A204.1 (cell line): ENCODE measurements at regions not wholly inside any gene's neighbourhood (a gene's known extent, or its start where the extent isn't known, plus 50 kb on each side); places are given as distances from the start of the nearest gene placed in this dataset.

Experiments used
- FAIRE-seq: peaks from 2 replicates; lab custom pipeline; 2012; peaks lifted over from hg19 to GRCh38; lab: Jason Lieb, UNC

DNA sequence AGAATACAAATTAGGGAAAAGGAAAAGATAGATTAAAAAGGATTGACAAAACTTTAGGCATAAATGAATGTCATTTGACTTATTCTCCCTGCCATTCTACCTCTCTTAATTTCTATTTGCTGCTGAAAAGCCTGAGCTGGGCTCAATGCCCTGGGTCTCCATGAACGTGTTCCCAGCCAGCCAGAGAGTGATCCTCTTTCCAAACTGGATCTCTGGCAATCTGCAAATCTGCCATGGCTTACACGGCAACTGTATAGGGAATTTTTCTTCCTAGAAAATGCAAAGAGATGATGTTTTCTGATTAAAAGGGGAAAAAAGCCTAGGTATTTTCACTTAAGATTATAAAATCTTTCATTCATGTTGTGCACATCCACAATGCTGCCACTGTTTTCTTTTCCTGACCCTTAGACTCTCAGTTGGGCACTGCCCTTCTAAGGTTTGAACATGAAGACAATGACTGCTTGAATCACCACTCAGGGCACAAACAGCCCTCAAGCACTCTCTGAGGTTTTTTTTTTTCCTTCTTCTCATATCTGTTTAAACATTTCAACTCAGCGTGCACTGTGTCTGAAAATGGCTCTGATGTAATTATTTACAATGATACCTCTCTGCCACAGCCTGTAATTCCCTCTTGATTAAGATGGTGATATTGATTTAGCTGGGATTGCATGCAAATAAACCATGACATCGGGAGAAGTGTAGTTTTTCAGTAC is 60.3 kb downstream of the DACT1 start:
- no peak for FAIRE-seq

- FAIRE-seq = no peak
Measured at GRCh38 chr14:58699681-58700205, 62.0 kb downstream of the DACT1 start.

DNA sequence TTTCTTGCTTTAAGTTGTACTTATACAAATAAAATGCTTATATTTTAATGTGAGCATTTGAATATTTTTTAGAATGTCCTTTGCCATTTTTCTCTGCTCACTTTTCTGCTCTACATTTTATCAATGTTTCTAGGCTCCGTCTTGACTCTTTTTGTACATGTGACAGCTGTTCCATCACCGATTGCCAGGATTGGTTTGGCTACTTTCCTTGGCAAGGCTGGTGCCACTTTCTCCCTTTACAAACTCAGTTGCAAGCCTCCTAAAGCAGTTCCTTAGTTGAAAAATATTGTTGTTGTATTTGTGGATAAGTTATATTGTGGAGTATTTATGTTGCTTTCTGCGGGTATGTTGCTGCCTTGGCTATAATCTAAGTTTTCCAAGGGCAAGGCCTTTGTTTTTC is 63.4 kb downstream of the DACT1 start:
- FAIRE-seq = no peak

DNA sequence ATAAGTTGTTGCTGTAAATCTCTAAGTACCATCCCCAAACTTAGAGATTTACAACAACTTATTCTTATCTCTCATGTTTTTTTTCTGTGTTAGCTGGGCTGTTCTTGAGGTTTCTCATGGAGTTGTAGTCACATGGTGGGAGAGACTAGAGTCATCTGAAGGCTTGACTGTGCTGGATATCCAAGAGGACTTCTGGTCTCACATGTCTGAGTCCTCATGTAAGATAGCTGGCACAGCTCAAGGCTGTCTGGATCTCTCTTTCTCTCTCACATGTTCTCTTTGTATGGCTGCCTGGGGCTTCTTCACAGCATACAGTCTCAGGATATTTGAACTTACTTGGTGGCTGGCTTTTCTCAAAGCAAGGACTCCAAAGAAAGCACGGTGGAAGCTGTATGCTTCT is 63.8 kb downstream of the DACT1 start:
- no peak for FAIRE-seq

- no peak for FAIRE-seq
Measured at GRCh38 chr14:58702441-58703160, 64.8 kb downstream of the DACT1 start.

- FAIRE-seq = no peak
Measured at GRCh38 chr14:58703161-58703506, 65.4 kb downstream of the DACT1 start.

GRCh38 chr14:58705066-58705465 is 67.3 kb downstream of the DACT1 start:
- no peak for FAIRE-seq

DNA sequence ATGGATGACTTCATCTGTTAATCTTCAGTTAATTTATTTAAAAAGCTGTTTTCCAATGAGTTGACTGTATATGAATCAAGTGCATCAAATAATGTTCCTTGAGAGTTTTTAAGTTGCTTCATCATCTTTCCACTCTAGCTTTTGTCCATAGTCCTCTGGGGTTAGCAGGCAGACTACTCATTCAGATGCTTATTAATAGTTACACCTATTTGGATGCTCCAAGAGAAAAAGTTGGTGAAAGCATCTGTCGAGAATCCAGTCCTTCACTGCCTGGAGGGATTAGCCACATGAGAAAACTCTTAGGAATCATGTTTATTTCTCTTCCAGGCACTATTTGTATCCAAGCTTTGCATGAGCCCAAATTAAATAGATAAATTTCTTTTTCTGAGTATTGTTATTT is 70.2 kb downstream of the DACT1 start:
- FAIRE-seq = no peak

GRCh38 chr14:58709949-58710348 is 72.2 kb downstream of the DACT1 start:
- FAIRE-seq = no peak

DNA sequence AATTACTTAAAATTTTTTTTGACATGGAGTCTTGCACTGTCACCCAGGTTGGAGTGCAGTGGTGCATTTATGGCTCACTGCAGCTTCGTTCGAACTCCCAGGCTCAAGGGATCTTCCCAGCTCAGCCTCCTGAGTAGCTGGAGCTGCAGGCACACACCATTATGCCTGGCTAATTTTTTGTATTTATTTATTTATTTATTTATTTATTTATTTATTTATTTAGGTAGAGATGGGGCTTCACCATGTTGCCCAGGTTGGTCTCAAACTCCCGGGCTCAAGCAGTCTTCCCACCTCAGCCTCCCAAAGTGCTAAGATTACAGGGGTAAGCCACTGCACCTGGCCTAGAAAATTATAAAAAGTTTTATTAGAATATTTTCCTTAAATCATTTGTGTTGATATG is 73.6 kb downstream of the DACT1 start:
- FAIRE-seq = no peak

DNA sequence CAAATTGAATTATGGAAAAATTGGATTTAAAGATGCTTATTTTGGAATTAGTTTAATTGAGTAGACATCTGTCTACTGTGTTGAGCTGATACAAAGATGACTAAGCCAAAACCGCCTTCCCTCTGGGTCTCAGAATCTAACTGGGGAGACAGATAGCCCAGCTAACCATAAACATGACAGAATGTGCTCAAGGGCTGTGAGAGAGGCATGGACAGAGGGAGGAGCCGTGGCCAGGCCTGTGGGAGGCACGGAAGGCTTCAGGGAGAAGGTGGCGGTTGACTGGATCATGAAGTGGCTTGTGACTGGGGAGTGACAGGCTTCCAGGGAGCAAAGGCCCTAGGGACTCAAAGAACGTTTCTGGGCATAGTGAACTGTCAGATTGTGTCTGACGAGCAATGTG is 74.6 kb downstream of the DACT1 start:
- FAIRE-seq = no peak

DNA sequence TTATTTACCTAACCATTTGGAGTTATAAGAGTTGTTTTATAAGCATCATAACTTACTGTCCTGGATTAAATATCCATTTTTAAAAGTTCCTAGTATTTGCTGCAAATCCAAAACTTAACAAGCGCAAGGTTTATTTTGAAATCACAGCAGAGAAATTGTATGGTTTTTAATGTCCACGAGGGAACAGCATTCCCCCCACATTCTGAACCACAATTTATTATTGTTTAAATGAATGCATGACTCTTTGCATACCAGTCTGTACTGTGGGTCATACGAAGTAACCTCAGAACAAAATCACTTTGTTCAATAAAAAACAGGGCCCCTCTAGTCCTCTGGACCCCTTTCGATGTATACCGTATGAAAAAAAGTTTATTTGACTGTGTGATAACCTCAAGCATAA is 75.9 kb downstream of the DACT1 start:
- FAIRE-seq = no peak

- no peak for FAIRE-seq
Measured at GRCh38 chr14:58716706-58717105, 78.9 kb downstream of the DACT1 start.

DNA sequence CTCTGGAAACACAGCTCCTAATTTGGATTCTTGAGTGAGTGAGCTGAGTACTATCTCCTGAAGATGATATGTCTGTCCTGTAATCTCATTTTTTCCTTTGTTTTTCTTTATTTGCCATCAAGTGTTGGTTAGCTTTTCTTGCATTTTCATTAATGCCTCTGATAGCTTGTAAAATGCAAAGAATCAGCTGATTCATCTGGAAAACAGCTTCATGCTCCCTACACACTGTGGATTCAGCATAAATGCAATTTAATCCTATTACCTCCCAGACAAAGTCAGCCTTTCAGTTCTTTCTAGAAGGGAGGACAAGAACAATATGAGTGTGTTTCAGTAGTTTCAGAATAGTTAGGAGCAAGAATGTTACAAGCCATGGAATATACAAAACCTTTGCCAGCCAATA is 79.4 kb downstream of the DACT1 start:
- no peak for FAIRE-seq

DNA sequence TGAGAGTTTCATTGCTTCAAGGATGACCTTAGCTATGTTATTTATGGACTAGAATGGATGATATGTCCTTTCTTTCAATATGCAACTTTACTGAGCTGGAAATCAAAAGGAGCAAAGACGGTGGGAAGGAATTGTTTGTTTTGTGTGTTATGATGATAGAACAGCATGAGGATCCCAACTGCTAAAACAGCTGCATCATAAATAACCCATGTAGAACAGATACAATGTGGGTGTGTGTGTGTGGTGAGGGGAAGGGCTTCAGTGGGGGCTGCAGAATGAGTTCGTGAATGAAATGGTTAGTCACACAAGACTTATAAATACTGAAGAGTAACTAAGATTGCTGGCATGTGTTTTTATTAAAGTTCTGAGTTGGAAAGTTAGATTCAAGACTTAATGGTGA is 80.1 kb downstream of the DACT1 start:
- FAIRE-seq = no peak

DNA sequence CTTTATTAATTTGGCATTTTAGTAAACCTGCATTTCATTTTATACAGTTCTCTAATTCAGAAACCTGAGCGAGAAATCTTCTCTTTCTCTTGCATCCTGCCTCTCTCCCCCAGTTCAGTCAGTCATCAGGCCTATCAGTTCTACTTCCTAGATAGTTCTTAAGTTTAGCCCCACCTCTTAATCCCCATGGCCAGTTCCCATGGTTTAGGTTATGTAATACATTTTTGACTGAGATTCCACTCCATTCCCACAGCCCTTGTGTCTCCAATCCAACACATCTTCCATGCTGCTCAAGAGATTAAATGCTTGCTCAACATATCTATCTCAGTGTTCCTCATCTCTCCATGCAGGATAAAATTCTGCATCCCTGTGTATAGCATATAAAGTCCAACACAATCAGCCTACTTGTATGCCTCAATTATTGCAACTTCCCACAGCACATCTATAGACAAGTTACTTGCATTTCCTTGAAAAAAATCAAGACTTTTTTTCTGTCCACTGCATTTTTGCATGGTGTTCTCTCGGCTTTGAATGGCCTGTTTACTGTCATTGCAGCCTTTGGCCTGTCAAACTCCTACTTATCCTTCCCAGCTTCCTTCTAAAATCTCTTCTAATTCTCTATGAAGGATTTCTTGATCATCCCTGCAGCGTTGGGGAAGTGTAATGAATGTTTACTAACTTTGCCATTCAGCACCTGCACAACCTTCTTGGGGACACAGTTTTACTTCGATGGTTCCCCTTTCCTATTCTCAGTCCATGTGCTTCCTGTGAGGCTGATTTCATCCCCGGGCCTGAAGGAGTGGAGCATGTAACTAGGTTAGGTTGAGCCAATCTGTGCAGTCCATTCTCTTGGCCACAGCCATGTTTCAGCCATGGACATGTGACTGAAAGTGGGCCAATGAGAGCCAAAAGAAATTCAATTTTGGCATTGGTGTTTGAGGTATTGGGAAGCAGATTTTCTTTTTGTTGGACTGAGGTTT is 80.8 kb downstream of the DACT1 start:
- no peak for FAIRE-seq

- FAIRE-seq = no peak
Measured at GRCh38 chr14:58721723-58722122, 84.0 kb downstream of the DACT1 start.

- no peak for FAIRE-seq
Measured at GRCh38 chr14:58722441-58722840, 84.7 kb downstream of the DACT1 start.

- FAIRE-seq = no peak
Measured at GRCh38 chr14:58724206-58724605, 86.4 kb downstream of the DACT1 start.

DNA sequence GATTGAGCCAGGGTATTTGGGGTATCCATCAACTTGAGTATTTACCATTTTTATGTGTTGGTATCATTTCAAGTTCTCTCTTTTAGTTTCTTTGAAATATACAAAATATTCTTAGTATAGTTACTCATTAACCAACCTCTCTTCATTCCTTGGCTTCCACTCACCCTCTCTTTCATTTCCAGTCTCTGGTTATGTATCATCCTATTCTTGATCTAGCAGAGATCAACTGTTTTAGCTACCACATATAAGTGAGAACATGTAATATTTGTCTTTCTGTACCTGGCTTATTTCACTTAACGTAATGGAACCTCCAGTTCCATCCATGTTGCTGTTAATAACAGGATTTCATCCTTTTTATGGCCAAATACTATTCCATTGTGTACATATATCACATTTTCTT is 86.9 kb downstream of the DACT1 start:
- no peak for FAIRE-seq

GRCh38 chr14:58725226-58725625 is 87.5 kb downstream of the DACT1 start:
- FAIRE-seq = no peak

GRCh38 chr14:58725871-58726270 is 88.1 kb downstream of the DACT1 start:
- no peak for FAIRE-seq
